GM19372 (cell line): ENCODE measurements at regions not wholly inside any gene's neighbourhood (a gene's known extent, or its start where the extent isn't known, plus 50 kb on each side); places are given as distances from the start of the nearest gene placed in this dataset.

ENCODE experiments used
- ATAC-seq: cut with Tn5 transposase; IDR thresholded peaks from one replicate; pipeline ENCODE4 v1.9.1; 2021; ENCODE audit warnings: mild to moderate bottlenecking, low read depth, moderate library complexity; ENCODE audit not compliant: unreplicated experiment

DNA sequence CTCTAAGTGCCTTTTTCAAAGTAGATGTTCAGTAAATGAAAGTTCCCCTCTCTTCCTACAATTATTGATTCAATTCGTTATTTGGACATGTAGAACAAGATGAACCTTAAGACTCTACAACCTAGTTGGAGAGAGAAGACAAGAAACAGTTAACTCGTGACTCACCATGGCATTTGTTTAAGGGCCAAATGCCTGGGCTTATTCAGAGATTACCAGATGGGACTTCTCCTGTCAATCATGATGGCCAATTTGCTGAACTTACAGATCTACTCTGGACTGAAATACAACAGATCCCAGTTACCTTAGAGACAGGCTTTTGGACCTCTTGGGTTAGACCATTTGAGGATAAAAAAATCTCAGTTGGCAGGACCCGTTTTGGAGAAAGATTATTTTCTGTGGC lies 93.5 kb downstream of the C1orf94 start:
- ATAC-seq: no peak

DNA sequence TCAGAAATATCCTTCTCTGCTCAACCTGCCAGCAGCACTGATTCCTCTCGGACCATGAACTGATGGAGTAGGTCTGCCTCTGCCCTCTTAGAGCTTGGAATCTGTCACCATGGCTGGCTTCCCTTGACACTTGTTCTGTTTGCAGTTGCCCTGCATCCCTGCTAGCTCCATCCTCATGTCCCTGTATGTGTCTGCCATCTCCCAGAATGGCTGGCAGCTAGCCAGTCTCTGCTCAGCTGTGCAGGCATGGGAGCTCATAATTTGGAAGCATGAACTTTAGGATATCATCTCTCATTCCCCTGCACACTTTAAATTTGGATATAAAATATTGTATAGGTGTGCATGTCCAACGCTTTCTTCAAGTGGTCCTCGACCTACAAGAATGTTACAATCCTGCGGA lies 95.4 kb downstream of the C1orf94 start:
- no peak for ATAC-seq

DNA sequence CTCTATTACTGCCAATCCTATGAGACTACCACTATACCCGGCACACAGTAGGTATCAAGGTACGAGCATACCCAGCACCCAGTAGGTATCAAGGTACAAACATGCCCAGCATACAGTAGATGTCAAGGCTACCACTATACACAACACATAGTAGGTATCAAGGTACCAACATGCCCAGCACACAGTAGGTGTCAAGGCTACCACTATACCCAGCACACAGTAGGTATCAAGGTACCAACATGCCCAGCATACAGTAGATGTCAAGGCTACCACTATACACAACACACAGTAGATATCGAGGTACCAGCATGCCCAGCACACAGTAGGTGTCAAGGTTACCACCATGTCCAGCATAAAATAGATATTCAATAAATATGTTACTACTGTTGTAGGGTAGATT lies 98.4 kb downstream of the C1orf94 start:
- no peak for ATAC-seq

DNA sequence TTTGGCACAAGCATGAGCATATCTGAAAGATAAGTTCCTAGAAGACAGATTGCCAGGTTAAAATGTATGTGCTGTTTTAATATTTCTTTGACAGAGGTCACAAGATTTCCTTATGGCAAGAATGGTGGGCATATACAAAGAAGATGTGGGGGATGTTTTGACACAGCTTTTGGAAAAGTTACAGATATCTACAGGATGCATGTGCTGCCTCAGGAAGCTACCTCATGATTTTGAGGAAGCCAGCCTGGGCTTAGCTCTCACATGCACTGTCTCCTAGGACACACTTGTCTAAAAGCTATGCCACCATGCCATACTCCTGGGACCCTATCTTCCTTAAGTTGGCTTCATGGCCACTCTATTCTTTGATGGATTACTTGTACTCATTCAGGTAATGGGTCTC lies 99.9 kb downstream of the C1orf94 start:
- no peak for ATAC-seq

DNA sequence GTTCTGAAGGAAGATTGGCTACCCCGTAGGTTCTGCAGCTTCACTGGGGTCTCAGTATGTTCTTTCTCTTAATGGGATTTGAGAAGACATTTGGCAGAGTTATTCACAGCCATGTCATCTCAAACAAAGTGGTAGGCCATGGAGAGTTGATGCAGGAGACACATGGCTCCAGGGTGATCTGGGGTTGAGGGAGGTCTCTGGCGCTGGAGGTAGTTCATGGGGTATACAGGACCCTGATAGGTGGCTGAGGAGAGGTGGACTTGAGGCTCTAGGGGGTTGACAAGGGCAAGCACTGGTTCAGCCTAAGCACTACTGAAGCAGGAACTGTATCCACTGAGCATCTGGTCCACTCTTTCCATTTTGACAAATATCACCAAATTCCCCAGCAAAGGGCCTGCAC lies 100.4 kb downstream of the C1orf94 start:
- no peak for ATAC-seq

DNA sequence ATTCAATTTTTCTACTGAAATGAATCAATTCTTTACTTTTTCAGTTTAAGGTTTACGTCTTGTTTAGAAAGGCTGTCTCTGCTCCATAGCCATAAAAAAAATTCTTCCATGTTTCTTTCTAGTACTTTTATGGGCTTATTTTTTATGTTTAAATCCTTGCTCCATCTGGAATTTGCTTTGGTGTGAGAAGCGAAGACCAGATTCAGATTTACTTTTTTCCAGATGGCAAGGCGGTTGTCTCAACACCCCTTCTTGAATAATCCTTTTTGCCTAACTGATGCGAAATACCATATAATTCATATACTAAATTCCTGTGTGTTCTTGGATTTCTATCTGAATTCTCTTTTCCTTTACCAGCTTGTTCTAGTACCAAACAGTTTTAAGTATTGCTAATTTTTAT lies 101.5 kb downstream of the C1orf94 start:
- ATAC-seq: no peak

DNA sequence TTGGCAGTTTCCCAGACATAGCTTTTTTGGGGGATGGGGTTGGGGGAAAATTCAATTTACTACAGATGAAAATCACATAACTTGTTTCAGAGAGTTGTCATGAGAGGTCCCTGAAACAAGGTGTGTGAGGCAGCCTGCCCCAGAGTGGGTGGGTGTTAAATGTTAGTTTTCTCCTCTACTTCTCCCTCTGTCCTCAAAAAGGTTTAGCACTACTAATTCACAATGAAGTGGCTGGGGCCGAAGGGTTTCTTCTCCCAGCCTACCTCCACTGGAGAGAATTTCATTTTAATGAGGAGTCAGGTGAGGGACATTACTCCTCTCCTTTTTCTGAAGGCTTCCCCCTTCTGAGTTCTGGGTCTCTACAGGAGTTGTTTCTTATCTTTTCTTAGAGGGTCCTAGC lies 103.3 kb downstream of the C1orf94 start:
- ATAC-seq: no peak

DNA sequence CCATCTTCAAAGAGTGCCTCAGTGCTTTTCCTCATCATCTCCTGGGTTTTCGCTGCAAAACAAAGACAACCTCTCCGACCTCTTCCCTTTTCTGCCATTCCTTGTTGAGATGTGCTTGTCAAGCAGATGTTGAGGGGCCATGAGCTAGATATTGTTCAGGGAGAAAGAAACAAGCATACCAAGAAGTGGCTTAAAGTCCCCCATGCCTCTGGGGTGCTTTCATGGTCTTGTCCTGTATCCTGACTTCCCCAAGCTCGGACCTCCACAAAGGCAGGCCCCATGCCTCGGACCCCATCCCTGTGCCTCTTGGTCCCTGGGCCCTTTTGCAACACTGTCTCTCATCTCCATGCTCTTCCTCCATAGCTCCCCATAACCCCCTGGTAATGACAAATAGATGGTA lies 103.8 kb downstream of the C1orf94 start:
- no peak for ATAC-seq

DNA sequence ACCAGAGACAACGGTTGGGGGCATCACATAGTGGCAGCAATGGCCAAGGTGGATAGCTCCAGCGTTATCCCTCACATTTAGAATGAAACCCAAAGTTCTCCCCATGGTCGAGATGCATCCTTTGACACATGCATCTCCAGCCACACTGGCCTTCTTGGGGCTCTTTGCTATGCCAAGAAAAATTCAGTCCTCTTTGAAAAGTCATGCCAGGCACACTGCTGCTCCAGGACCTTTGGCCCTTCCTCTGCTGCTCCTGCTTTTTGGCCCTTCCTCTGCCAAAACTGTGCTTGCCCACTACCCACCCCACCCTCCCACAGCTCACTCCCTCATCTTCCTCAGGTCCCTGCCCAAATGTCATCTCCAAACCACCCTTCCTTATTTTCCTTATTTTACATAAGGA lies 106.4 kb downstream of the C1orf94 start:
- ATAC-seq: no peak

DNA sequence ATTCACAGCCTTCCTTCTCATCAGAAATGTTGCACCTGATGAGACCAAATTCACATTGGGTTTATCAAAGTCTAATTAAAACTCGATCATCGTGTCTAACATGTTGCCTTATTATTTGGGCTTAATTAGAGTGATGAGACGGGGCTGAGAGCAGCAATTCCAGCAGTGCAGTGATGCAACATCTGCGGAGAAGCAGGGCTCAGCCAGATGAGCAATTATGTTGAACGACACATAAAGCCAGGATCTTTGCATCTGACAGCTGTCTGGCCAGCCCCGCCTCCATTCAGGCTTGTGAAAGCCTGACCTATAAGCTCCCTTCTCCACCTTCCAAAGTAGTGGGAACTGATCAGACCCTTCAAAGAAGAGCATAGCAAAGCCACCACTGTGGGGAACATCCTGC lies 109.8 kb downstream of the C1orf94 start:
- ATAC-seq: no peak

DNA sequence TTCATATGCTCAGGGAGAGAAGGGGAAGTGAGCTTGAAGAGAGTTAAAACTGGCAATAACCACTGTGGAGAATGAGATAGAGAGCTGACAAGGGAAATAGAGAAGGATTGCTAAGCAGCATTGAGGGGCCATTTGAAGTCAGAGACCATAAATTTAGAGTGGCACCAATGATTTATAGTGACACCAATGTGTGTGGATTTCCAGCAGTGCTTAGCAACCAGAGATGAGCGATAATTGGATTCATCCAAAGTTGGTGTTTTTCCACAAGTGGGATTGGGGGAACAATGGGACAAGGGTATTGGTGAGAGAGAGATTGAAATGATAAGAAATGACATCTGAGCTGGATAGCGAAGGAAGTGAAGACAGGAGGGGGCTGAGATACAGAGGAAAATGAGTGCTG lies 114.1 kb downstream of the C1orf94 start:
- no peak for ATAC-seq

DNA sequence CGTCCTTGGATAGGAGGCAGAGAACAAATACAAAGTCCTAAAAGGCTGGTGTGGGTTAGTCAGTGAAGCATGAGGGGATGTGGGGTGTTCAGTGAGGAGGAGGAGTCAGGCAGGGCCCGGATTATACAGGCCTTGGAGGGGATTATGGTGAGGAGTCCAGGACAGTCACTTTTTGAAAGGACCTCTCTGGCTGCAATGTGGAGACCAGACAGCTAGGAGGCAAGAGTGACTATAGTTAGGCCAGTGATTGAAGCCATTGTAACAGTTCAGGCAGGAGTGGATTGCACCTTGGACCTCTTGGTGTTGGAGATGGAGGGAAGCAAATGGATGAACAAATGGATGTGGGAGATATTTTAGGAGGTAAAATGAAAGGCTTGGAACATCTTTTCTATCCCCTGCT lies 115.8 kb downstream of the C1orf94 start:
- ATAC-seq: no peak

DNA sequence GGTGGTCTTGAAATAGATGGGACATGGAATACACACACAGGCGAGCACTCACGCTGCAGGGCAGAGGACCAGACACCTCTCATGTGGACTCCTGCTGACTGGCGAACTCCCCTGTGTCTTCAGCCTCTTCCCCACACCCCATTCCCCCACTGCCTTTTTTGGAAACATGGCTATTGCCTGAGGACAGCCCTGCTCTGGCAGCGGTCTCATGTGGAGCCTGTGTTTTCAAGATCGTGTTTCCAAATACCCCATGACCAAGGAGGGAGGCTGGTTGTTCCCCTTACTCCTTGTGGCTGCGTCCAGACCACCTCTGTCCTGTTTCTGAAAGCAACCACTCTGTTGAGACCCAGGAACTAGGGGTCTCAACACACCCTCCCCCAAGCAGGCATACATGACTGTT lies 119.4 kb downstream of the C1orf94 start:
- no peak for ATAC-seq

DNA sequence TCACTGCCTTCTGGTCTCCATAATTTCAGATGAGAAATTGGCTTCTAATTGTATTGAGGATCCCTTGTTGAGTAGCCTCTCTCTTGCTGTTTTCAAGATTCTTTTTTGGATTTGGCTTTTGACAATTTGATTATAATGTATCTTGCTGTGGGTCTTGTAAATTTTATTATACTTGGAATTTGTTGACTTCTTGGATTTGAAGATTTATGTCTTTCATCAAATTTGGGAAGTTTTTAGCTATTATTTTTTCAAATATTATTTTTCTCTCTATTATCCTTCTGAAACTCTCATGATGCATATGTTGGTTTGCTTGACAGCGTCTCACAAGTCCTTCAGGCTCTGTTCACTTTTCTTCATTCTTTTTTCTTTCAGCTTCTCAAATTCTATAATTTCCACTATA lies 126.1 kb downstream of the C1orf94 start:
- no peak for ATAC-seq

DNA sequence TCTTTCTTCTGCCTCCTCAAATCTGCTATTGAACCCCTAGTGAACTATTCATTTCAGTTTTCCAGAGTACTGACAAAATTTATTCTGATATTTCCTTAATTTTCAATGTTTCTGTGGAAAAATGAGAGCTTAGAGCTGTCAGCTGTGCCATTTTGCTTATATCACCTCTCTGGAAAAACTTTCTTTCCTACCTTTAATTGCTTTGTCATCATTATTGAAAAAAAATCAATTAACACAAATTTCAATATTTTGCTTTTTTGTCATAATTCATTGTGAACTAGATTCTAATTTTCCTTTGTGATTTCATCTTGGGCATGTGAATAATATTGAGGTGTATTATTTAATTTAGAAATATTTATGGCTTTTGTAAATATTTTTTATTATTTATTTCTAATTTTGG lies 126.5 kb downstream of the C1orf94 start:
- no peak for ATAC-seq

DNA sequence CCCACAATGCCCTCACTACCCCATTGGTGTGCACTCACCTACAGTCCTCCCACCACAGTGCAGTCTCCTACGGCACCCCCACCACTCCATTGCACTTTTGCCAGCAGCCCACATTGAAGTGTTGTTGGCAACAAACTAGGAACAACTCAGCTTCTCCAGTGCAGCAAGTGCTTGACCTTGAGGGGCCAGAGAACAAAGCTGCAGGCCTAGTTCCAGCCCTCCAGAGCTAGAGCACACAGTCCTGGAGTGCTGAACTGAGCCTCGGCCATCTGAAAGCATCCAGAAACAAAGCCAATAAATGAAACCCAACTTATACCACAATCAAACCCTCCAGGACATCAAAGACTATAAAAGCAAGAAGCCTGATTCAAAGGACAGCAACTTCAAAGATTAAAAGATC lies 129.9 kb downstream of the C1orf94 start:
- no peak for ATAC-seq

DNA sequence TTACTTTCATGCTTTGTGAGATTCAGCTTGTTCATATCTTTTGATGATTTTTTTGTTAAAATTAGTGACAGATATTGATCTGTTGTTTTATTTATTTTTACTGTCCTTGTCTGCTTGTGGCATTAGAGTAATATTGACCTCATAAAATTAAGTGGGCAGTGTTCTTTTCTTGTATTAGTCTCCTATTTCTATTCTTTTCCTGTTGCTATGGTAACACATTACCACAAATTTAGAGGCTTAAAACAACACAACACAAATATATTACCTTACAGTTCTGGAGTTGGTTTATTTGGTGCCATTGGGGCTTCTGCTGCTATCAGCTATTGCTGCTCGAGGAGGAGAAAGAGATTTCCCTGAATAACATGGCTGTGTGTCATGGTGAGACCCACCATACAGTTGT lies 135.7 kb downstream of the C1orf94 start:
- no peak for ATAC-seq

DNA sequence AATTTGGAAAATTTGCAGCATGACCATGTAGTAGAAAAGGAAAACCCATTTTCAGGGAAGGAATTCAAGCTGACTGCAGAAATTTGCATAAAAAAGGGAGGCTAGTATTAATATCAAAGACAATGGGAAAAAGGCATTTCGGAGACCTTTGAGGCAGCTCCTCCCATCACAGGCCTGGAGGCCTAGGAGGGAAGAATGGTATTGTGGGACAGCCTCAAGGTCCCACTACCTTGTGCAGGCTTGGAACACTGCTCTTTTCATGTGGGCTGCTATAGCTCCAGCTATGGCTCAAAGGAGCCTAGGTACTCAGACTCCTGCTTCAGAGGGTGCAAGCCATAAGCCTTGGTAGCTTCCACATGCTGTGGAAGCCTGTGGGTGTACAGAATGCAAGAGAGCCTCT lies 139.3 kb downstream of the C1orf94 start:
- no peak for ATAC-seq

DNA sequence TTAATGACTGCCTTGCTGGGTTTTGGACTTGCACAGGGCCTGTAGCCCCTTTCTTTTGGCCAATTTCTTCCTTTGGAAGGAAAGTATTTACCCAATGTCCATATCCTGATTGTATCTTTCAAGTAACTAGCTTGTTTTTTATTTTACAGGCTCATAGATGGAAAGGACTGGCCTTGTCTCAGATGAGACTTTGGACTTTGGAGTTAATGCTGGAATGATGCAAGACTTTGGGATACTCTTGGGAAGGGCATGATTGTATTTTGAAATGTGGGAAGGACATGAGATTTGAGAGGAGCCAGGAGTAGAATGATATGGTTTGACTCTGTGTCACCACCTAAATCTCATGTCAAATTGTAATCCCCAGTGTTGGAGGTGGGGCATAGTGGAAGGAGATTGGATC lies 140.1 kb downstream of the C1orf94 start:
- ATAC-seq: no peak

DNA sequence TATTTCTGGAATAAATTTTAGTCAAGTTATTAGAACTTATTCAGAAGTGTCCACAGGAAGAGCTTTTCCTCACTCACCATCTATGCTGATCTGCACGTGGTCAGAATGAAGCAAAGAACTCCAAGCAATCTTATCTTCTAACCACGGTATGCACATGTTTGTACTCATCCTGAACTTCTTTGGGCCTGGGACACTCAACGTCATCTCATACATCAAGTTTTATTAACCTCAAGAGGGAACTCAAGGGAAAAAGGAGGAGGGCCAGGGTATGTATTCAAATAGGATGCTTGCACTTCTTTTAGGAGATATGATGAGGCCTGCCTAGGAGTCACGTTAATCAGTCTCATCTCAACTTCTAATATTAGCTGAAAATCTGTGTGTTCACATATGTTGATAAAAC lies 142.5 kb downstream of the C1orf94 start:
- ATAC-seq: no peak

DNA sequence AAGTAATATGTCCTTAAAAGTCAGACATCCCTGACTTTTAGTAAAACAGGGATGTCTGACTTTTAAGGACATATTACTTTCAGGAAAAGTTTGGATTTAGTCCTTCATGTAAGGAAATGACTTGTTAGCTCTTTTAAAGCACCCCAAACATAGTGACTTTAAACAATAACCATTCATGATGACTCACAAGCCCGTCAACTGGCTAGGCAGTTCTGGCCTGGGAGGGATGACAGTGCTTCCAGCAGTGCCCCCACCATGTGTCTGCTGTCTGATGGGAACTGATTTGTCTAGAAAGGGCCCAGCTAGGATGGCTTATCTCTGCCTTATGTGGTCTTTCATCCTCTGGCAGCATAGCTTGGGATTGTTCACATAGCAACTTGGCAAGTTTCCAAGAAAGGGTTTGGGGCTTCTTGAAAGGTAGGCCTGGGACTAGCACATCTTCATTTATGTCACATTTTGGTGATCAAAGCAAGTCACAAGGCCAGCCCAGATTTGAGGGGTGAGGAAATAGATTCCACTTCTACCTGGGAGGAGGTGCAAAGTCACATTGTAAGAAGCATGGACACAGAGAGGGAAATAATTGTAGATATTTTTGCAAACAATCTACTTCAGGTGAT lies 143.5 kb downstream of the C1orf94 start:
- ATAC-seq: no peak

DNA sequence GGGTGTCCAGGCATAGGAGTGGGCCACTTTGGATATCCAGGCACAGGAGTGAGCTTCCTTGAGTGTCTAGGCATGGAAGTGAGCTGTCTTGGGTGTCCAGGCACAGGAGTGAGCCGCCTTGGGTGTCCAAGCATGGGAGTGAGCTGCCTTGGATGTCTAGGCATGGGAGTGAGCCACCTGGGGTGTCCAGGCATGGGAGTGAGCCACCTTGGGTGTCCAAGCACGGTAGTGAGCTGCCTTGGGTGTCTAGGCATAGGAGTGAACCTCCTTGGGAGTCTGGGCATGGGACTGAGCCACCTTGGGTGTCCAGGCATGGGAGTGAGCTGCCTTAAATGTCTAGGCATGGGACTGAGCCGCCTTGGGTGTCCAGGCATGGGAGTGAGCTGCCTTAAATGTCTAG lies 146.3 kb downstream of the C1orf94 start:
- no peak for ATAC-seq

DNA sequence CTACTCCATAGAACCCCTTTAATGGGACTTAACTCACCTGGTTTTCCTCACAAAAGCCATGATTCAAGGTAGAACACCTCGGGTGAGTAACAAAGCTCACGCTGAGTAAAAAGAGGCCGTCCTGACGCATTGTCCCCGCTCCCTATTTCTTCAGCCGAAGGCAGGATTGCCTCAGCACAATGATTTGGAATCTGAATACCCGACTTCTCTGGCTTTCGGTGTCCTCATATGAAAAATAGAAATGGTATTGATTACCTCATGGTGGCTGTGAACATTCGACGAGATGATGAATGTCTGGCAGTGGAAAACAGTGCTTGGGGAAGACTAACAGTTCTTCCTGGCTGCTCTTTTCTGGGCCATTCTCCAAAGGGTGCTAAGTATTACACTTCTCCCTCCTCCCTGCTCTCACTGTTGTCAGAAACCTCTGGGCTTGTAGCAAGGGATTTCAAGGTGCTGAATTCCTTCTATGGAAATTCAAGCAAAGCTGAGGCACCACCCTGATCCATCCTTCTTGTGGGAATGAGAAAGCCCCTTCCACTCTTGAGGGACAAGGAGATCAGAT lies 148.3 kb downstream of the C1orf94 start:
- no peak for ATAC-seq
